ENCODE measurements at regions not wholly inside any gene's neighbourhood (a gene's known extent, or its start where the extent isn't known, plus 50 kb on each side); places are given as distances from the start of the nearest gene placed in this dataset.

- Histone ChIP-seq H3K27ac (ENCODE audit: low read depth, low read length) (no peak overlapping the region), H2BK15ac (ENCODE audit: low read length) (no peak overlapping the region), H3K4me1 (replicated peaks in 1 of 4; ENCODE audit: control insufficient read depth in 3 of 4, insufficient read depth in 4 of 4, low read length in 3 of 4) (peaks cover 0 to 4% (median 0%) of the 10 kb centered on the region in 4 experiments; a peak in 1 of 7 replicates), H3K23ac (ENCODE audit: insufficient read length) (no peak overlapping the region), H3K9me3 (ENCODE audit: insufficient read depth in 2 of 2, low read depth in 1 of 2, low read length in 1 of 2) (no peaks in the 10 kb centered on the region), H3K23me2 (ENCODE audit: low read depth, low read length) (no peaks in the 10 kb centered on the region), H3K27me3 (replicated peaks in 1 of 4; ENCODE audit: control insufficient read depth in 3 of 4, extremely low read depth in 1 of 4, insufficient read depth in 3 of 4, low read length in 3 of 4) (no peaks in the 10 kb centered on the region), H3K4me2 (ENCODE audit: insufficient read depth in 1 of 2, low read depth in 2 of 2, low read length in 2 of 2) (no peak overlapping the region), H2BK5ac (ENCODE audit: low read depth, low read length) (no peak overlapping the region), H2AK5ac (ENCODE audit: low read depth, low read length) (no peak overlapping the region), H3K4ac (replicated peaks; ENCODE audit: insufficient read length, low read depth, low read length) (no peak overlapping the region), H3K14ac (ENCODE audit: insufficient read length) (no peak overlapping the region), H4K8ac (ENCODE audit: extremely low read depth, insufficient read depth, low read length) (no peak overlapping the region), H2BK20ac (ENCODE audit: low read length) (no peak overlapping the region), H2BK12ac (ENCODE audit: low read depth, low read length) (no peak overlapping the region), H4K5ac (ENCODE audit: insufficient read length, low read depth, low read length) (no peak overlapping the region), H3K4me3 (ENCODE audit: extremely low read depth in 1 of 4, insufficient read depth in 2 of 4, low read depth in 3 of 4, low read length in 4 of 4) (no peak overlapping the region), H3K56ac (replicated peaks; ENCODE audit: insufficient read length, low read depth, low read length) (no peak overlapping the region), H3K79me1 (ENCODE audit: low read depth, low read length) (no peaks in the 10 kb centered on the region), H4K20me1 (replicated peaks in 1 of 2; ENCODE audit: control insufficient read depth in 1 of 2, insufficient read depth in 2 of 2, low read length in 2 of 2) (no peaks in the 10 kb centered on the region), H3K9ac (replicated peaks in 1 of 4; ENCODE audit: extremely low read depth in 1 of 4, low read depth in 3 of 4, low read length in 3 of 4) (no peak overlapping the region), H3K36me3 (ENCODE audit: control insufficient read depth in 2 of 4, insufficient read depth in 4 of 4, low read length in 3 of 4) (no peaks in the 10 kb centered on the region), H3K79me2 (ENCODE audit: control insufficient read depth in 1 of 2, insufficient read depth in 2 of 2, low read length in 2 of 2) (no peaks in the 10 kb centered on the region), H4K91ac (replicated peaks; ENCODE audit: insufficient read length, low read length) (no peak overlapping the region), H2BK120ac (replicated peaks; ENCODE audit: low read depth, low read length) (no peak overlapping the region), H2AFZ (ENCODE audit: low read length) (no peak overlapping the region), H3K18ac (ENCODE audit: extremely low read depth, low read length) (no peak overlapping the region)
- POLR2A ChIA-PET (ENCODE audit: partially characterized antibody) = no interaction called here
- no peak for DNase-seq (ENCODE audit: low read depth in 1 of 2, low spot score in 2 of 2)
- no peak for FAIRE-seq
- 93% methylated on average over 3 of the region's 3 CpGs; no CpG with 5 or more reads in 1 of the 2 experiments for WGBS, 2 experiments (ENCODE audit: extremely low coverage in 1 of 2, insufficient coverage in 1 of 2, insufficient read length in 1 of 2, insufficient replicate concordance in 2 of 2, low coverage in 1 of 2, low lambda C conversion rate in 2 of 2, missing lambda C conversion rate in 1 of 2)
- CTCF ChIA-PET (ENCODE audit: partially characterized antibody) = no interaction called here
- TF ChIP-seq RBBP5 (IDR thresholded peaks at IDR 0.05; ENCODE audit: borderline replicate concordance, low read depth, low read length) = no peak
- TF ChIP-seq HDAC2 (IDR thresholded peaks at IDR 0.05; ENCODE audit: borderline replicate concordance in 1 of 2, low read depth in 2 of 2, low read length in 2 of 2) = no peak
- no peak for TF ChIP-seq KDM1A (IDR thresholded peaks at IDR 0.05; ENCODE audit: borderline replicate concordance, low read length)
- no peak for TF ChIP-seq POU5F1 (IDR thresholded peaks at IDR 0.05; ENCODE audit: low read depth, low read length)
- TF ChIP-seq ZNF274 (IDR thresholded peaks at IDR 0.05; ENCODE audit: borderline replicate concordance, extremely low read depth, low read length) = no peak
- no peak for TF ChIP-seq KDM5A (IDR thresholded peaks at IDR 0.05; ENCODE audit: low read length)
- TF ChIP-seq TAF1 (IDR thresholded peaks at IDR 0.05; ENCODE audit: low read depth, low read length) = no peak
- TF ChIP-seq, protein P1, sequence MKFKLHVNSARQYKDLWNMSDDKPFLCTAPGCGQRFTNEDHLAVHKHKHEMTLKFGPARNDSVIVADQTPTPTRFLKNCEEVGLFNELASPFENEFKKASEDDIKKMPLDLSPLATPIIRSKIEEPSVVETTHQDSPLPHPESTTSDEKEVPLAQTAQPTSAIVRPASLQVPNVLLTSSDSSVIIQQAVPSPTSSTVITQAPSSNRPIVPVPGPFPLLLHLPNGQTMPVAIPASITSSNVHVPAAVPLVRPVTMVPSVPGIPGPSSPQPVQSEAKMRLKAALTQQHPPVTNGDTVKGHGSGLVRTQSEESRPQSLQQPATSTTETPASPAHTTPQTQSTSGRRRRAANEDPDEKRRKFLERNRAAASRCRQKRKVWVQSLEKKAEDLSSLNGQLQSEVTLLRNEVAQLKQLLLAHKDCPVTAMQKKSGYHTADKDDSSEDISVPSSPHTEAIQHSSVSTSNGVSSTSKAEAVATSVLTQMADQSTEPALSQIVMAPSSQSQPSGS (IDR thresholded peaks at IDR 0.05; ENCODE audit: low read length) = no peak
- TF ChIP-seq FOSL1 (IDR thresholded peaks at IDR 0.05; ENCODE audit: insufficient read depth, low read depth, low read length) = no peak
- TF ChIP-seq EGR1 (IDR thresholded peaks at IDR 0.05; ENCODE audit: borderline replicate concordance, low read depth, low read length) = no peak
- TF ChIP-seq USF2 (IDR thresholded peaks at IDR 0.05; ENCODE audit: low read length) = no peak
These were observed 352.9 kb upstream of the ROBO2 start for GRCh38 chr3:76687019-76687418.

All from H1 (cell line).